MM.1S (cell line): ENCODE measurements at regions not wholly inside any gene's neighbourhood (a gene's known extent, or its start where the extent isn't known, plus 50 kb on each side); places are given as distances from the start of the nearest gene placed in this dataset.

Experiments used
- EZH2 ChIP-seq: fragments of 300-600 bp; sonication (generic); optimal IDR thresholded peaks from 2 replicates; pipeline ENCODE3; 2017; ENCODE audit warnings: low read depth, mild to moderate bottlenecking, antibody characterized with exemption, low read length, mixed read lengths
- TF ChIP-seq, protein P1 (sequence below): fragments of 300-600 bp; sonication (generic); IDR thresholded peaks from 2 replicates; pipeline ENCODE4 v1.5.1; 2016; ENCODE audit warnings: antibody characterized with exemption, low read length, mixed read lengths

DNA sequence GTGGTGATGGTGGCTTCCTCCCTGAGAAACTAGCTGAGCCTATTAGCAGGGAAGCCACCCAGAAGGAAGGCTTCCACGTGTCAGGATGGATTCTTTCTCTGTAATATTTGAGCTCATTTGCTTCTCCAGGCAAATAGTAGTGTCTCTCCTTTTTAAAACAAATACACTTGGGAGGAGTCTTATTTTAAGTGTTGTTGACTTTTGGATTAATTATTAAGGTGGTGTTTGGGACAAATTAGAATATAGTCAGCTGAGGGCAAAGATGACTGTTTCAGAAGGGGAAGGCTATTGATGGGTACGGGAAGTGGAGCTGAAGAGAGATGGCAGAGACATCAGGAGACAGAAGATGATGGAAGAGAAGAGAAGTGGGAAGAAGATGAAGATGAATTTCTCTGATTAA is 119.8 kb upstream of the PHACTR1 start:
- TF ChIP-seq, protein P1, sequence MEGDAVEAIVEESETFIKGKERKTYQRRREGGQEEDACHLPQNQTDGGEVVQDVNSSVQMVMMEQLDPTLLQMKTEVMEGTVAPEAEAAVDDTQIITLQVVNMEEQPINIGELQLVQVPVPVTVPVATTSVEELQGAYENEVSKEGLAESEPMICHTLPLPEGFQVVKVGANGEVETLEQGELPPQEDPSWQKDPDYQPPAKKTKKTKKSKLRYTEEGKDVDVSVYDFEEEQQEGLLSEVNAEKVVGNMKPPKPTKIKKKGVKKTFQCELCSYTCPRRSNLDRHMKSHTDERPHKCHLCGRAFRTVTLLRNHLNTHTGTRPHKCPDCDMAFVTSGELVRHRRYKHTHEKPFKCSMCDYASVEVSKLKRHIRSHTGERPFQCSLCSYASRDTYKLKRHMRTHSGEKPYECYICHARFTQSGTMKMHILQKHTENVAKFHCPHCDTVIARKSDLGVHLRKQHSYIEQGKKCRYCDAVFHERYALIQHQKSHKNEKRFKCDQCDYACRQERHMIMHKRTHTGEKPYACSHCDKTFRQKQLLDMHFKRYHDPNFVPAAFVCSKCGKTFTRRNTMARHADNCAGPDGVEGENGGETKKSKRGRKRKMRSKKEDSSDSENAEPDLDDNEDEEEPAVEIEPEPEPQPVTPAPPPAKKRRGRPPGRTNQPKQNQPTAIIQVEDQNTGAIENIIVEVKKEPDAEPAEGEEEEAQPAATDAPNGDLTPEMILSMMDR: no peak
- TF ChIP-seq EZH2: no peak
